DND-41 (cell line): ENCODE measurements at regions not wholly inside any gene's neighbourhood (a gene's known extent, or its start where the extent isn't known, plus 50 kb on each side); places are given as distances from the start of the nearest gene placed in this dataset.

Experiments used
- ATAC-seq: fragments of 200-7000 bp; cut with Tn5 transposase; 3 replicates; pipeline ENCODE4 v1.9.1; 2021; ENCODE audit warnings: low read depth; ENCODE audit not compliant: insufficient read depth
- DNase-seq: peaks from one replicate; pipeline ENCODE4 v3.0.0-alpha.2; 2020
- H2AFZ ChIP-seq: 2 replicates; pipeline ENCODE4 v1.6.0; 2012; ENCODE audit warnings: low read depth, low read length
- H3K27ac ChIP-seq: 2 replicates; pipeline ENCODE4 v1.5.1; 2012; ENCODE audit warnings: low read length, inconsistent platforms
- H3K27me3 ChIP-seq: fragments of 200-600 bp; sonication (generic); 2 replicates; pipeline ENCODE4 v1.6.0; 2012; ENCODE audit warnings: low read length, mild to moderate bottlenecking, inconsistent platforms; ENCODE audit not compliant: insufficient read depth, poor library complexity
- H3K36me3 ChIP-seq: 2 replicates; pipeline ENCODE4 v1.5.1; 2012; ENCODE audit warnings: low read length, inconsistent platforms; ENCODE audit not compliant: insufficient read depth
- H3K4me1 ChIP-seq: 2 replicates; pipeline ENCODE4 v1.5.1; 2012; ENCODE audit warnings: mild to moderate bottlenecking, low read length; ENCODE audit not compliant: insufficient read depth
- H3K4me2 ChIP-seq: 2 replicates; pipeline ENCODE4 v1.6.0; 2012; ENCODE audit warnings: mild to moderate bottlenecking, moderate library complexity, low read length, inconsistent platforms; ENCODE audit not compliant: insufficient read depth
- H3K4me3 ChIP-seq, 2 experiments: fragments of 200-600 bp in 1 of 2; shearing (Covaris generic) in 1 of 2; 2 replicates each; pipeline ENCODE4 v1.5.1; 2012 to 2016; ENCODE audit warnings: inconsistent platforms in 2 of 2, low read length in 2 of 2, mild to moderate bottlenecking in 2 of 2, low read depth in 1 of 2, moderate library complexity in 1 of 2
- H3K79me2 ChIP-seq: 2 replicates; pipeline ENCODE4 v1.6.0; 2012; ENCODE audit warnings: low read length, inconsistent platforms; ENCODE audit not compliant: insufficient read depth
- H3K9ac ChIP-seq: 2 replicates; pipeline ENCODE4 v1.6.0; 2012; ENCODE audit warnings: low read depth, mild to moderate bottlenecking, inconsistent platforms, low read length, moderate library complexity
- H3K9me3 ChIP-seq: 2 replicates; pipeline ENCODE4 v1.5.1; 2012; ENCODE audit warnings: low read length, moderate library complexity, mild to moderate bottlenecking, inconsistent platforms; ENCODE audit not compliant: insufficient read depth, severe bottlenecking
- H4K20me1 ChIP-seq: 2 replicates; pipeline ENCODE4 v1.6.0; 2012; ENCODE audit warnings: low read length; ENCODE audit not compliant: insufficient read depth
- EZH2 ChIP-seq: IDR thresholded peaks from 3 replicates; pipeline ENCODE4 v1.6.1; 2012; ENCODE audit warnings: borderline replicate concordance, low read depth, mild to moderate bottlenecking, moderate library complexity, low read length, inconsistent platforms; ENCODE audit not compliant: severe bottlenecking
- TF ChIP-seq, protein P1 (sequence below): IDR thresholded peaks from 2 replicates; pipeline ENCODE4 v1.5.1; 2012; ENCODE audit warnings: borderline replicate concordance, low read length, moderate library complexity, mild to moderate bottlenecking; ENCODE audit not compliant: poor library complexity, severe bottlenecking; ENCODE audit errors: extremely low read depth

DNA sequence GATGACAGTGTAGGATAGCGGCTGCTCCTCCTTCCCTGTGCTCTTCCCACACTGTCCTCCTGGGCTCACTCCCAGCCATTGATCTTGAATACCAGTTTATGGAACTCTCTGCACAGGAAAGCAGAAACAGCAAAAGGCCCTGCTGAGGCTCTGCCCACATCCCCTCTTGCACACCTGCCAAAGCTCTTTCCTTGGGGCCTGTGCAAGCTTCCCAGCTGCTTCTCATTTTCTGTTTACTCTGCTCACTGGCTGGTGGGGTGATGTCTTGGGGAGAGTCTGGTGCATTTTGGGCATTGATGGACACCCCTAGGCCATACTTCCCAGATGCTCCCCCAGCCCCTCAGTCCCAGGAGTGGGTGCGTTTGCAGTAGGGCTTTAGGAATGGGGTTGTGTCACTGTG is 361.8 kb downstream of the TMEM121 start:
- Histone ChIP-seq H4K20me1 (no peaks in the 10 kb centered on the region), H3K4me1 (no peaks in the 10 kb centered on the region), H2AFZ (no peak overlapping the region), H3K36me3 (no peaks in the 10 kb centered on the region), H3K79me2 (no peaks in the 10 kb centered on the region), H3K27me3 (no peaks in the 10 kb centered on the region), H3K4me2 (no peak overlapping the region), H3K9me3 (no peaks in the 10 kb centered on the region), H3K4me3 (no peak overlapping the region), H3K9ac (no peak overlapping the region), H3K27ac (no peak overlapping the region)
- DNase-seq = no peak
- no peak for ATAC-seq
- TF ChIP-seq, protein P1, sequence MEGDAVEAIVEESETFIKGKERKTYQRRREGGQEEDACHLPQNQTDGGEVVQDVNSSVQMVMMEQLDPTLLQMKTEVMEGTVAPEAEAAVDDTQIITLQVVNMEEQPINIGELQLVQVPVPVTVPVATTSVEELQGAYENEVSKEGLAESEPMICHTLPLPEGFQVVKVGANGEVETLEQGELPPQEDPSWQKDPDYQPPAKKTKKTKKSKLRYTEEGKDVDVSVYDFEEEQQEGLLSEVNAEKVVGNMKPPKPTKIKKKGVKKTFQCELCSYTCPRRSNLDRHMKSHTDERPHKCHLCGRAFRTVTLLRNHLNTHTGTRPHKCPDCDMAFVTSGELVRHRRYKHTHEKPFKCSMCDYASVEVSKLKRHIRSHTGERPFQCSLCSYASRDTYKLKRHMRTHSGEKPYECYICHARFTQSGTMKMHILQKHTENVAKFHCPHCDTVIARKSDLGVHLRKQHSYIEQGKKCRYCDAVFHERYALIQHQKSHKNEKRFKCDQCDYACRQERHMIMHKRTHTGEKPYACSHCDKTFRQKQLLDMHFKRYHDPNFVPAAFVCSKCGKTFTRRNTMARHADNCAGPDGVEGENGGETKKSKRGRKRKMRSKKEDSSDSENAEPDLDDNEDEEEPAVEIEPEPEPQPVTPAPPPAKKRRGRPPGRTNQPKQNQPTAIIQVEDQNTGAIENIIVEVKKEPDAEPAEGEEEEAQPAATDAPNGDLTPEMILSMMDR = no peak
- TF ChIP-seq EZH2 = no peak

DNA sequence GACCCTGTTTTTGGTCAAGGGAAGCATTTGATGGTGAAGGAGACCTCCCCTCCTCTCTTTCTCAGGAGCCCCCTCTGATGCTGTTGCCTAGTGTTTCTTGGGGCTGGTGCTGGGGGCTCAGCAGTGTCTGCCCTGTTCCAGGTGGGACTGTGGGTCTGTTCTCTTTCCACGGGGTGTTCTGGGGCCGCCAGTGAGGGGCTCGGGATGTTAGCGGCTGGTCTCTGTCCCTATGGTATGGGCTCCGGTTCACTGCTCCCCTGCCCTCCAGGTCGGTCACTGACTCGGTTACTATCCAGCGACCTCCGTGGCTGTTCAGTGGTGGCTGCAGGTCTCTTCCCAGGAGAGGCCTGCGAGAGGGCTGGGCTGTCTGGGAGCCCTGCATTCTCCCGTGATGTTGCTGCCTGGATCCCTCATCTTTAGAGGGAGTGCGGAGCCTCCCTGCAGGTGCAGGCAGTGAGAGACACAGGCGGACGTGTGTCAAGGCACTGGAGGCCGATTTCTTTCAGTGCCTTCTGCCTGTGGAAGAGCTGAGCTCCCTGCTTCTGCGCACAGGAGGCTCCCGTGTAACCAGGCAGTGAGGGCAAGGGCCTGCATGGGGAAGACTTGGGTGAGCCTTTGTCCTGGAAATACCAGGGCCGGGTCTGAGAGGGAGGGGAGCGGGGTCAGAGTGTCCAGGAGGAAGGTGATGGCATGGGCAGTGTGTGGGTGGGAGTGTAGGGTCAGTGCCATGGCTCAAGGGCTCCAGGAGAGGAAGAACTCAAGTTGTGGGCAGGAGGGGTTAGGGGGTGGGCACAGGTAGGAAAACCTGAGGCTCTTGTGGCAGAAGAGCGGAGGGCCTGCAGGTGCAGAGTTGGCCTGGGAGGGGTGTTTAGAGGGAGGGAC is 362.6 kb downstream of the TMEM121 start:
- ATAC-seq = no peak
- Histone ChIP-seq H2AFZ (no peak overlapping the region), H3K27ac (no peak overlapping the region), H3K9me3 (no peaks in the 10 kb centered on the region), H3K4me2 (no peak overlapping the region), H3K4me3 (no peak overlapping the region), H3K79me2 (no peaks in the 10 kb centered on the region), H3K9ac (no peak overlapping the region), H3K36me3 (no peaks in the 10 kb centered on the region), H3K27me3 (no peaks in the 10 kb centered on the region), H4K20me1 (no peaks in the 10 kb centered on the region), H3K4me1 (no peaks in the 10 kb centered on the region)
- DNase-seq = no peak
- TF ChIP-seq, protein P1 = no peak
- TF ChIP-seq EZH2 = no peak

DNA sequence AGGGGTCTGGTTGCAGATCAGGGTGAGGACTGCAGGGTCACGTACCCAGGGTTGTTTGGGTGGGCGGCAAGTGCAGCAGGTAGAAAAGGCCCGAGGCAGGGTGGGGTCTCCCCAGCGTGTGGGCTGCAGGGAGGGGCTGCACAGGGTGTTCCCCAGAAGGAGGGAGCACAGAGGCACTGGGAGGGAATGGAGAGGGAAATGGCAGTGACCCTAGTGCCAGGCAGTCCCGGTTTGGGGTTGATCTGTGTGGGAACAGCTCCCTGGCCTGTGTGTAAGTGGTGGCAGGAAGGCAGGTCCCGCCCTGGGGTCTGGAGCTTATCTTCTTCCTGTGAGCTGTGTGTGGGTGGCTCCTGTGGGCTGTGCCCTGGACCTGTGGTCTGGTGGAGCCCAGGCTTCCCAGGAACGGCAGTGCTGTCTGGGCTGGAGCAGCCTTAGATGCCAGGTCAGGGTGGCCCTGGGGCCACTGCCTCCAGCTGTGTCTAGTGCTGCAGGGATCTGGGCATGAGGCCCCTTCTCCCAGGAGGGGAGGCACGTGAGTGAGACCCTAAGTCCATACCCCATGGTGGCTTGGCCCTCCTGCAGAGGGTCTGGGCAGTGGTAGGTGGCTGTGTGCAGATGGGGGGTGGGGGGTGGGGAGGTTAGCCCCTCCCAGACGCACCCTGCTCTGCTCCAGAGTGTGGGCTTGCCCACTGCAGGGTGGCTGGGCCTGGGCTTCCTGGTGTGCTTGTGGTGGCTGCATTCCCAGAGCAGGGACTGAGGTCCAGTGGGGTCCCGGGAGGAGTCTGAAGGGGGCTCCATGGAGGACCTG is 363.5 kb downstream of the TMEM121 start:
- ATAC-seq = no peak
- Histone ChIP-seq H3K27me3 (no peaks in the 10 kb centered on the region), H3K4me3 (no peak overlapping the region), H2AFZ (no peak overlapping the region), H3K27ac (no peak overlapping the region), H3K4me1 (no peaks in the 10 kb centered on the region), H3K4me2 (no peak overlapping the region), H3K9me3 (no peaks in the 10 kb centered on the region), H3K79me2 (no peaks in the 10 kb centered on the region), H3K36me3 (no peaks in the 10 kb centered on the region), H3K9ac (no peak overlapping the region), H4K20me1 (no peaks in the 10 kb centered on the region)
- DNase-seq = no peak
- TF ChIP-seq, protein P1 = no peak
- TF ChIP-seq EZH2 = no peak
